ENCODE measurements at regions not wholly inside any gene's neighbourhood (a gene's known extent, or its start where the extent isn't known, plus 50 kb on each side); places are given as distances from the start of the nearest gene placed in this dataset.

- Histone ChIP-seq H4K20me1 (ENCODE audit: insufficient read depth, low read length) (no peaks in the 10 kb centered on the region), H3K9ac (ENCODE audit: low read depth, low read length) (no peak overlapping the region), H4K91ac (ENCODE audit: insufficient read depth, low read depth, low read length) (no peak overlapping the region), H2BK120ac (ENCODE audit: low read depth, low read length) (peak overlapping the region; percentile 51), H2AK9ac (replicated peaks; ENCODE audit: low read depth, low read length, poor library complexity) (no peak overlapping the region), H3K23ac (ENCODE audit: low read depth, low read length) (0 out of 2 replicates have a peak overlapping the region, but pooled peaks have one; percentile 26), H2BK5ac (ENCODE audit: low read depth, low read length, poor library complexity, severe bottlenecking) (no peak overlapping the region), H4K5ac (ENCODE audit: low read depth, low read length) (no peak overlapping the region), H2AK5ac (ENCODE audit: low read depth, low read length) (no peak overlapping the region; the same call in 1 of the 2 replicates), H3K18ac (ENCODE audit: low read depth, low read length) (peak overlapping the region; percentile 63; the same call in 1 of the 2 replicates), H3K27me3 (ENCODE audit: control insufficient read depth, insufficient read depth, low read length) (no peaks in the 10 kb centered on the region), H2AFZ (replicated peaks; ENCODE audit: low read length, poor library complexity) (peak overlapping the region; percentile 33), H3K4me1 (ENCODE audit: control insufficient read depth, insufficient read depth, low read length) (peaks cover 4% of the 10 kb centered on the region; the same call in 1 of the 2 replicates), H3K4ac (ENCODE audit: low read depth, low read length) (peak overlapping the region; percentile 62), H3K4me3 (ENCODE audit: insufficient read depth, low read depth, low read length) (no peak overlapping the region), H3K4me2 (ENCODE audit: low read depth, low read length) (no peak overlapping the region), H3K79me1 (ENCODE audit: low read depth in 1 of 2, low read length in 2 of 2) (no peaks in the 10 kb centered on the region), H3K36me3 (ENCODE audit: control insufficient read depth, insufficient read depth, low read length) (no peaks in the 10 kb centered on the region), H3K14ac (replicated peaks; ENCODE audit: low read depth, low read length) (no peak overlapping the region), H3K9me3 (ENCODE audit: control insufficient read depth, insufficient read depth, low read length) (no peaks in the 10 kb centered on the region), H3K56ac (ENCODE audit: extremely low read depth, insufficient read depth, low read length) (no peak overlapping the region), H3K9me1 (ENCODE audit: insufficient read depth, low read length) (no peaks in the 10 kb centered on the region; the same call in 1 of the 2 replicates), H2BK20ac (ENCODE audit: low read depth, low read length) (no peak overlapping the region), H4K8ac (ENCODE audit: low read depth in 2 of 2, low read length in 2 of 2) (no peak overlapping the region), H3K27ac (ENCODE audit: insufficient read depth, low read length) (peak overlapping the region; percentile 42; the same call in 1 of the 2 replicates), H2BK15ac (ENCODE audit: low read depth, low read length) (peak overlapping the region; percentile 31; the same call in 1 of the 3 replicates)
- intact Hi-C loops (cut with micrococcal nuclease), result no loop called here
- DNase-seq, result peak; percentile 63
- WGBS, 2 experiments (ENCODE audit: extremely low coverage in 2 of 2, insufficient read length in 1 of 2), result 17% methylated on average over 2 of the region's 5 CpGs; no CpG with 5 or more reads in 1 of the 2 experiments
- CTCF ChIA-PET, result no interaction called here
- ATAC-seq (ENCODE audit: low read depth), result peak; percentile 65
- POLR2A ChIA-PET (ENCODE audit: unreplicated experiment), result no interaction called here
- BruUV-seq (replicated peaks), result no TSS peak
- dilution Hi-C loops (cut with HindIII; ENCODE audit: low sequenced_read_pairs, unreplicated experiment), result no loop called here
- TF ChIP-seq CEBPB (IDR thresholded peaks at IDR 0.05; ENCODE audit: low read depth, low read length), result peak; percentile 25; the same call in 1 of the 2 replicates
- no peak for TF ChIP-seq ELK1 (IDR thresholded peaks at IDR 0.05; ENCODE audit: borderline replicate concordance, low read depth, low read length)
- in situ Hi-C loops (cut with MboI; ENCODE audit: low sequenced_read_pairs), result no loop called here
These were observed 137.3 kb downstream of the SLC30A10 start for GRCh38 chr1:219790834-219791615.
